SK-N-SH (cell line): ENCODE measurements at regions not wholly inside any gene's neighbourhood (a gene's known extent, or its start where the extent isn't known, plus 50 kb on each side); places are given as distances from the start of the nearest gene placed in this dataset.

Experiments used
- CTCF ChIA-PET: fragments of 300-600, 350-600 bp; formaldehyde crosslinking; extraction: SDS; loops from one replicate; lab custom pipeline; 2021; lab: Yijun Ruan, JAX
- POLR2A ChIA-PET: fragments of 350-600 bp; sonication (Branson Sonifier 250); formaldehyde crosslinking; extraction: SDS; loops from one replicate; lab custom pipeline; 2020; ENCODE audit warnings: antibody characterized with exemption, inconsistent platforms; lab: Yijun Ruan, JAX
- DNase-seq: peaks from one replicate; pipeline ENCODE4 v3.0.0; 2012
- H2AFZ ChIP-seq: fragments of 200-600 bp; sonication (generic); 2 replicates; pipeline ENCODE4 v1.8.1; 2016; ENCODE audit warnings: antibody characterized with exemption, mild to moderate bottlenecking, low read depth
- H3F3A ChIP-seq: fragments of 200-600 bp; sonication (generic); replicated peaks from 2 replicates; pipeline ENCODE3; 2016; ENCODE audit warnings: antibody characterized with exemption, mild to moderate bottlenecking; ENCODE audit not compliant: insufficient read depth
- H3K27ac ChIP-seq, 2 experiments: fragments of 200-500 bp in 1 of 2; fragments of 200-600 bp in 1 of 2; sonication (Bioruptor generic) in 1 of 2; sonication (generic), shearing (Covaris generic) in 1 of 2; 2 replicates each; pipeline versions ENCODE4 v1.5.1 to v1.6.1; 2014 to 2016; ENCODE audit warnings: low read depth in 2 of 2, inconsistent platforms in 1 of 2, low read length in 1 of 2, mild to moderate bottlenecking in 1 of 2, mixed read lengths in 1 of 2
- H3K27me3 ChIP-seq: fragments of 200-600 bp; sonication (generic), shearing (Covaris generic); 2 replicates; pipeline ENCODE4 v1.6.1; 2016; ENCODE audit warnings: mixed run types; ENCODE audit not compliant: insufficient read depth
- H3K36me3 ChIP-seq, 2 experiments: fragments of 200-500 bp in 1 of 2; fragments of 200-600 bp in 1 of 2; sonication (Bioruptor generic) in 1 of 2; sonication (generic) in 1 of 2; replicated peaks in 1 of 2; 2 replicates each; pipeline versions ENCODE3 to v1.5.1; 2014 to 2016; ENCODE audit warnings: low read length in 1 of 2, mild to moderate bottlenecking in 1 of 2; ENCODE audit not compliant: insufficient read depth in 2 of 2, control insufficient read depth in 1 of 2
- H3K4me1 ChIP-seq, 2 experiments: fragments of 200-500 bp in 1 of 2; fragments of 200-600 bp in 1 of 2; sonication (Bioruptor generic) in 1 of 2; sonication (generic), shearing (Covaris generic) in 1 of 2; 2 replicates each; pipeline versions ENCODE4 v1.5.1 to v1.6.1; 2014 to 2016; ENCODE audit warnings: low read depth in 1 of 2, low read length in 1 of 2, mixed run types in 1 of 2; ENCODE audit not compliant: insufficient read depth in 2 of 2, control insufficient read depth in 1 of 2
- H3K4me2 ChIP-seq: fragments of 200-600 bp; sonication (generic), shearing (Covaris generic); 2 replicates; pipeline ENCODE4 v1.6.1; 2017; ENCODE audit warnings: mixed run types
- H3K4me3 ChIP-seq, 2 experiments: fragments of 200-500 bp in 1 of 2; fragments of 200-600 bp in 1 of 2; sonication (Bioruptor generic) in 1 of 2; sonication (generic), shearing (Covaris generic) in 1 of 2; 2 replicates each; pipeline versions ENCODE4 v1.5.1 to v1.8.1; 2014 to 2016; ENCODE audit warnings: low read depth in 2 of 2, inconsistent platforms in 1 of 2, low read length in 1 of 2, mild to moderate bottlenecking in 1 of 2, mixed read lengths in 1 of 2, moderate library complexity in 1 of 2
- H3K79me2 ChIP-seq: fragments of 200-600 bp; sonication (generic); 2 replicates; pipeline ENCODE4 v1.8.1; 2017; ENCODE audit warnings: mild to moderate bottlenecking; ENCODE audit not compliant: insufficient read depth
- H3K9ac ChIP-seq: fragments of 200-600 bp; sonication (generic); 2 replicates; pipeline ENCODE4 v1.6.1; 2017; ENCODE audit warnings: mixed run types
- H3K9me2 ChIP-seq: fragments of 200-600 bp; sonication (generic); 2 replicates; pipeline ENCODE4 v1.6.1; 2017; ENCODE audit warnings: mixed run types
- H3K9me3 ChIP-seq: fragments of 200-600 bp; sonication (generic); 2 replicates; pipeline ENCODE4 v1.6.1; 2017; ENCODE audit warnings: mixed run types, mild to moderate bottlenecking, moderate library complexity
- H4K20me1 ChIP-seq: fragments of 200-600 bp; sonication (generic); 2 replicates; pipeline ENCODE4 v1.6.1; 2017; ENCODE audit warnings: mild to moderate bottlenecking, mixed run types; ENCODE audit not compliant: insufficient read depth
- CHD2 ChIP-seq: fragments of 150-350 bp; IDR thresholded peaks from 2 replicates; pipeline ENCODE4 v1.6.1; 2018; ENCODE audit warnings: low read length; ENCODE audit not compliant: partially characterized antibody
- CTCF ChIP-seq: fragments of 200-600 bp; sonication (generic); IDR thresholded peaks from 2 replicates; pipeline ENCODE4 v1.6.1; 2017; ENCODE audit warnings: antibody characterized with exemption, mild to moderate bottlenecking, moderate library complexity
- ELF1 ChIP-seq: IDR thresholded peaks from 2 replicates; pipeline ENCODE4 v1.4.0; 2012
- FOSL2 ChIP-seq: IDR thresholded peaks from 2 replicates; pipeline ENCODE4 v1.4.0; 2012; ENCODE audit warnings: low read depth, mild to moderate bottlenecking, moderate library complexity, borderline replicate concordance
- FOXM1 ChIP-seq: IDR thresholded peaks from 2 replicates; pipeline ENCODE4 v1.4.0; 2012; ENCODE audit warnings: low read depth, mild to moderate bottlenecking
- GABPA ChIP-seq: IDR thresholded peaks from 2 replicates; pipeline ENCODE4 v1.4.0; 2012; ENCODE audit warnings: low read depth, mild to moderate bottlenecking
- MEF2A ChIP-seq: IDR thresholded peaks from 2 replicates; pipeline ENCODE4 v1.4.0; 2012; ENCODE audit warnings: low read depth, borderline replicate concordance
- MXI1 ChIP-seq: IDR thresholded peaks from 2 replicates; pipeline ENCODE4 v1.6.1; 2012; ENCODE audit warnings: mild to moderate bottlenecking, low read depth, low read length, improper control_type of control experiment
- NFIC ChIP-seq: IDR thresholded peaks from 2 replicates; pipeline ENCODE4 v1.4.0; 2012; ENCODE audit warnings: borderline replicate concordance
- PBX3 ChIP-seq: IDR thresholded peaks from 2 replicates; pipeline ENCODE4; 2012
- RAD21 ChIP-seq: IDR thresholded peaks from 2 replicates; pipeline ENCODE4 v1.6.1; 2012; ENCODE audit warnings: mild to moderate bottlenecking, low read length
- REST ChIP-seq: IDR thresholded peaks from 2 replicates; pipeline ENCODE4 v1.6.1; 2012; ENCODE audit warnings: mild to moderate bottlenecking, low read depth, low read length, moderate library complexity
- RFX5 ChIP-seq: IDR thresholded peaks from 2 replicates; pipeline ENCODE4 v1.6.1; 2012; ENCODE audit warnings: mild to moderate bottlenecking, improper control_type of control experiment, low read length
- RXRA ChIP-seq: IDR thresholded peaks from 2 replicates; pipeline ENCODE4 v1.4.0; 2012; ENCODE audit warnings: low read depth, mild to moderate bottlenecking, borderline replicate concordance
- SMC3 ChIP-seq: IDR thresholded peaks from 2 replicates; pipeline ENCODE4 v1.6.1; 2012; ENCODE audit warnings: low read depth, low read length, improper control_type of control experiment
- TAF1 ChIP-seq: IDR thresholded peaks from 2 replicates; pipeline ENCODE4 v1.6.1; 2012; ENCODE audit warnings: low read depth, mild to moderate bottlenecking, low read length, moderate library complexity, borderline replicate concordance
- USF1 ChIP-seq: IDR thresholded peaks from 2 replicates; pipeline ENCODE4 v1.4.0; 2012; ENCODE audit warnings: low read depth, borderline replicate concordance
- WGBS: methylation state at CpG from one replicate; pipeline ENCODE4 v1.1.6; 2017; ENCODE audit warnings: low lambda C conversion rate; 5-methylcytosine and 5-hydroxymethylcytosine counted together

DNA sequence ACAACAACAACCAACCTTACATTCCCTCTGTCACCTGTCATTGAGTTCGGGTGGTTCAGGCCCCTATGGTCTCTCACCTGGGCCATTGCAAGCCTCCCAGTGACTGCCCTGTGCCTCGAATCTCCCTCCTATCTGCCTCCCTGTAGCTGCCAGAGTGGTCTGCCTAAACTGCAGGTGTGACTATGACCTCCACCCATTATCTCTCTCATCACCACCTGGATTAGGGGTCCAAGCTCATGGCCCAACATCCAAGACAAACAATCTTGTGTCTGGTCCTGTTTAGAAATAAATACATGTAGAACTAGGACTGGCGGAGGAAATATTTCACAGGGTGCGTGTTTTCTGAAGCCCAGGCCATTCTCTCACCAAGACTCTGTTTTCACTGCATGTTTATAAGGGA is 146.6 kb downstream of the HERPUD2 start (continued):
- TF ChIP-seq REST (no peak), FOXM1 (no peak), PBX3 (no peak), FOSL2 (no peak), ELF1 (no peak), TAF1 (no peak)

DNA sequence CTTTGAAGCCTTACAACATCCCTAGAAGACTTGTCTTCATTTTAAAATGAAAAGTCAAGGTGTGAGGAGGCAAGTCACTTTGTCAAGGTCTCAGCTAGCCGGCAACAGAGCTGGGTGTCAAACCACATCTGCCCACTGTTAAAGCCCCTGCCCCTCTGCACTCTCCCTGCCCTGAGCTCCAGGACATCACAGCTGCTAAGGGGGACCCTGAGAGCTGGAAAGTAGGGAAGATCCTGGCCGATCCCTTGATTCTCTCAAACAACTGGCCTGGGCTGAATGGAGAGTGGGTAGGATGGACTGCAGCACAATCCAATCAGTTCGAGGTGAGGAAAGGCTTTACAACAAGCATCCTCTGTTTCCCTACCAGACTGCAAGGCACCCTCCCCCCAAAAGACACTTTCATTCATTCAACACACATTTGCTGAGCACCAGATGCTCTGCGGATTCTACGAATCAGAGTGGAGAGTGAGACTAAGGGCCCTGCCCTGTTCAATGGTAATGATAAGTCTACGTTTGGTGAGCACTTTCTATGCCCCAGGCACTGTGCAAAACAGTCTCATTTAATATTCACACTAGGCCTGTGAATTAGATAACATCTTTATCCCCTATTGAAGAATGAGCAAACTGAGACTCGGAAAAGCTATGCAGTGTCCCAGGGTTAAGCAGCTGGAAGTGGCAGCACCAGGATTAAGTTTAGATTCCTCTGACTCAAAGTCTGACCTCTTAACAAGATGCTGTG is 148.1 kb downstream of the HERPUD2 start:
- Histone ChIP-seq H3F3A (no peaks in the 10 kb centered on the region), H3K4me3 (no peak overlapping the region), H3K9ac (no peak overlapping the region), H3K4me2 (no peak overlapping the region), H2AFZ (no peak overlapping the region), H3K9me2 (no peaks in the 10 kb centered on the region), H3K79me2 (no peaks in the 10 kb centered on the region), H3K4me1 (peaks cover 0 to 5% of the 10 kb centered on the region in 2 experiments; a peak in 1 of 4 replicates), H3K27ac (no peak overlapping the region), H3K9me3 (no peaks in the 10 kb centered on the region), H4K20me1 (no peaks in the 10 kb centered on the region), H3K27me3 (peaks cover 60% of the 10 kb centered on the region), H3K36me3 (no peaks in the 10 kb centered on the region)
- TF ChIP-seq RFX5 = no peak
- no peak for TF ChIP-seq MXI1
- TF ChIP-seq MEF2A = no peak
- no peak for TF ChIP-seq CHD2
- no peak for TF ChIP-seq SMC3
- no peak for TF ChIP-seq REST
- TF ChIP-seq FOSL2 = no peak
- TF ChIP-seq CTCF = no peak
- no peak for TF ChIP-seq USF1
- no peak for TF ChIP-seq GABPA
- TF ChIP-seq RXRA = no peak
- TF ChIP-seq PBX3 = no peak
- no peak for TF ChIP-seq RAD21
- TF ChIP-seq NFIC = no peak
- ChIA-PET CTCF (interaction anchor here (1.0 to 1.5 kb wide), 2 partner anchors 9 to 70 kb away, joined by 3 to 5 read pairs; no protein-coding TSS in a partner anchor), POLR2A (no interaction called here)
- no peak for DNase-seq
- 50% methylated on average over 7 of the region's 7 CpGs for WGBS
